GM19452 (cell line): ENCODE measurements at regions not wholly inside any gene's neighbourhood (a gene's known extent, or its start where the extent isn't known, plus 50 kb on each side); places are given as distances from the start of the nearest gene placed in this dataset.

ENCODE experiments used
- ATAC-seq: cut with Tn5 transposase; IDR thresholded peaks from one replicate; pipeline ENCODE4 v1.9.1; 2021; ENCODE audit not compliant: unreplicated experiment

DNA sequence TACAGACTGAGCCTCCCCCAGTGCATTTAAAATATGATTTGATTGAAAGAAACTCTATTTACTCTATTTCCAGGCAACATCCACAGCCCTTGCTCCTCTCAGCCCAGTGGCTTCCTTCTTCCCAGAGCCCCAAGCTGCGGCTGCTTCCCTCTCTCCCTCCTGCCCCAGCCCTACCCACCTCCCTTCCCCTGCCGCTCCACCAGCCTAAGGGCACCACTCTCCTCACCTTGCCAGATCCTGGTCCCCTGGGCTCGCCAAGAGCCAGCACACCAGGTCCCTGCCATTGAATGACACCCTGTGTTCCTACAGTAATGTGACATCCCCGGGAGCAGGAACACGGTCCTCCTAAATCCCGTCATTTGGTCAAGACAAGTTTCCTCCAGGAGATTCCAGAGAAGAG, 236.0 kb downstream of the RBFOX3 start:
- no peak for ATAC-seq

DNA sequence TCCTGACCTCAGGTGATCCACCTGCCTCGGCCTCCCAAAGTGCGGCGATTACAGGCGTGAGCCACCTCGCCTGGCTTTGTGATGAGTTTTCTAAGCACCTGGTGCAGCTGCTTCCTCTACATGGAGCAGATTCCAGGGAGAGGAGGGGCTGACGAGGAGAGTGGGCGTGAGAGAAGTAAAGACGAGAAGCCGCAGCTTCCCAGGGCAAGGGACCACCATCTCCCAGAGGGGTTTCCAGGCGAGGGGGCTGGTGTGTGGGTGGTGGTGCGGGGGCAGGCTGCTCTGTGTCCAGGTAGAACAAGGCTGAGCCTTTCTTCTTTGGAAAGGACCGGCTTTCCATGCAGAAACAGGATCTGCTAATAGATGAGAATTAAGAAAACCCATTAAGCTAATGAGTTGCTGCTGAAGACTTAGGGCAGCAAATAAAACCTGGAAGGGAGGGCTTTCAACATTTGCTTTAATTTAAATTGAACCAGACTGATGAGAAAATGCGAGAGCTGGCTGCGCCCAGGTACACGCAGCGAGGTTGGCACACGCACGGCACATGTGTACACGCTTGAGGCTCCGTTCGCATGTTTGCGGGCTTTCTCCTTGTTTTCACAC, 236.7 kb downstream of the RBFOX3 start:
- ATAC-seq = no peak

DNA sequence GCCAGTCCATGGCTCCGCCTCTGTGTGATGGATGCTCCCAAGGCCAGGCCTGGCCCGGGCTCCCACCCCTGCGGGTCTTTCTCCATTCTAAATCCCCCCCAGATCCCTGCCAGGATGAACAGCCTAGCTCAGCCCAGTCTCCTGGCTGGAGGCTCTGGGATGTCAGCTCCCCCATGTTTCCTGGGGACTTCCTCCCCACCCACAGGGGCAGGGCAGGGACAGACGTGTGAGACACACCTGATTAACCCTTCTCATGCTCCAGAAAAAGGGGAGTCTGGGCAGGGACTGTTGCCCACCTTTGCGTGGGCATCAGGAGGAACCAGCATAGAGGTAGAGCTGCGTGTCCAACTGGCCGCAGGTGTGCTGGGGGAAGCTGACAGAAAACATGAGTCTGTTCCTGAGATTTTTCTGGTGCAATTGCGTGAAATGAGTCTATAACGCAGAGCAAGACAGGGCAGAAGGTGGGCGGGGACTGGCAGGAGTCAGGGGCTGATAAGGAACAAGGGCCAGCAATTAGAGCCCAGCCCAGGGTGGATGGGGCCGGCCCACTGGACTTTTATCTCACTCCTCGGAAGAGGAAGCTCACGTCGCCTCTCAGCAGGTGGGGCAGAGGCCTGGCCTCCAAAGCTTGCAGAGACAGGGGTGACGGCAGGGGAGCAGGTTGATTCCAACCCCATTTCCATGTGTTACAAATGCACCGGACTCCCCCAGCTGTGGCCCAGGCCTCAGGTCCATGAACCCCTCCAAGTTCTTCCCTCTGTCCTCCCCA, 238.2 kb downstream of the RBFOX3 start:
- ATAC-seq = no peak

DNA sequence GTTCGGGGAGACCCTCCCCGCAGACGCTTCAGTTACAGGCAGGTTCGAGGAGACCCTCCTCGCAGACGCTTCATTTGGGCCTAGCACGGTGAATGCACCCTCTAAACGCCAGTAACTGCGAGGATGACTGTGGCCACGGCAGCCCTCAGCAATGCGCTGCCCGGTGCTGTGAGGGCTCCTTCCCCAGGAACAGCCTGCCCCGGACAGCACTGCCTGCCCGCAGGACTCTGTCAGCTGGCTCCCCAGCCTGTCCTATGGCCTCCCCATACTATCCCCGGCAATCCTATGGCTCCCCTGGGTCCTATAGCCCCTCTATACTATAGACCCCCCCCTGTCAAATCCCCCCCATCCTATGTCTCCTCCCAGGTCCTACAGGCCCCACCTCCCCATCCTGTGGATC, 238.9 kb downstream of the RBFOX3 start:
- no peak for ATAC-seq

DNA sequence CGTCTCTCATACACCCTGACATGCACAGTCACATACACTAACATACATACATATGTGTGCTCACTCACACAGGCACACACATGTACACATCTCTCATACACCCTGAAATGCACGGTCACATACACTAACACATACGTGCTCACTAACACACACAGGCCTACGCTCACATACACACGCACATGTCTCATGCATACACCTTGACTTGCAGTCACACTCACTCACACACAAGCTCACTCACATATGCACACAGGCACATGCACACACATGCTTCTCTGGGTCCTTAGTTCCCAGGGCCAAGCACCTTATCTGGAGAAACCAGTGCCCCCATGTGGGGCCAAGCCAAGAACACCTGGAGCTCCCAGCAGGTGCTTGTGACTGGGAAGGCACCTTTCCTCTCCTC, 240.3 kb downstream of the RBFOX3 start:
- ATAC-seq = no peak

DNA sequence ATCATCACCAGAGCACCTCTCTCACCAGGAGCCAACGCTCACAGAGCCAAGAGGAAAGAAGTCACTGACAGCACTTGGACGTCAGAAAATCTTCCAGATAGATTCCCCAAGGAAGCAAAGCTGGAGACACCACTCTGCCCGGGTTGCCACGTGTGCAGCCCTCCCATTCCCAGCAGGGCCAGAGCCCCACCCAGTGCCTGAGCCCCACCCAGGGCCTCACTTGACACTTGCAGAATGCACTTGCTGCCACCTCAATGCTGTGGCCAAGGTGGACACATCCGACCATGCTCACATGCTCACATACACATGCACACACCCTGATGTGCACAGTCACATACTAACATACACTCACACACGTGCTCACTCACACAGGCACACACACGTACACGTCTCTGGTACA, 240.7 kb downstream of the RBFOX3 start:
- ATAC-seq = no peak

DNA sequence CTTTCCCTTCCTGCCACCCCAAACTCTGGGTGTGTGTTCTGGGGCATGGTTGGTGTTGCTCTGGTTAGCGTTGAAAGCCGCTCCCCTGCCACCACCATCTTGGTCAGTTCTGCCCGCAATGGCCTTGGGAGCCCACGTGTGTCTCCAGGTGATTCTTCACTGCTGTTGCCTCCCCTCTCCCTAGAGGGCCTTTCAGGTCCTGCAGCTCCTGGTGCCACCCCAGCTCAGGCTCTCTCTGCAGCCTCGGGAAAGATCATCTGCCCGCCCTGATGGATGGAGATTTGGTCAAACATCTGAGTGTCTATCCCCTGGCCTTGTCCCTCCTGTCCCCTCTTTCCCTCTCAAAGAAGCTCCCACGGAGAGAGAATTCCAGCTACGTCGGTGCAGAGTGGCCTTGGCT, 241.3 kb downstream of the RBFOX3 start:
- no peak for ATAC-seq

DNA sequence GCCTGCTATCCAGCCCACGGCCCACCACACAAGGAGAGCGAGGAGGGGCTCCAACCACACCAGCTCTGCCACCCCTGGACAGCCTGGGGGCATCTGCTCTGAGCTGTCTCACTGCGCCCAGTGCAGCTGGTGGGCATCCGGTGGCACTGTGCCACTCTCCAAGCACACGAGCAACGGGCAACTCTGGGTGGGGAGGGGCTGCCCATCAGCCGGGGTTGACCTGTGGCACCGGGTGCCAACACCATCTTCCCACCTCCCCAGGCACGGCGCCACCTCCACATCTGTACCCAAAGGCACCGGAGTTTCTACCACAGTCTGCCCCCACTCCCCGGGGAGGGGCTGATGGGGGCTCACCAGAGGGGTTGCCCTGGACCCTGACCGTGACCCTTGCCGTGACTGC, 241.8 kb downstream of the RBFOX3 start:
- ATAC-seq = no peak

DNA sequence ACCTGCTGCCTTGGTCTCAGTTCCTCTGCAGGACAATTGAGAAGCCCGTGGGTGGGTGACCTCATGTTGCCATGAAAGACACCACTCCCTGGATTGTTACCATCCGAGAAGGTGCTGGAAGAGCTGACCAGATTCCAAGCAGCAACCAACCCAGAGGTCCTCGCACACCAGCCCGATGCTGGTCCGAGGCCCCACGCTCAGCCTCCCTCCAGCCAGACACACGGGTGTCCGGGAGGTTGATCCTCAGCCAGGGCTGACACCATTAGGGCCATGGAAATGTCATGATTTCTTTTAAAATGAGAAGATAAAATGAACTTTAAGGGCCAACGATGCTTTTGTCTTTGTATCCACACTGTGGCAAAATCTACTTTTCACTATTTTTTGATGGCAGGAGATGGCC, 242.3 kb downstream of the RBFOX3 start:
- ATAC-seq = no peak

DNA sequence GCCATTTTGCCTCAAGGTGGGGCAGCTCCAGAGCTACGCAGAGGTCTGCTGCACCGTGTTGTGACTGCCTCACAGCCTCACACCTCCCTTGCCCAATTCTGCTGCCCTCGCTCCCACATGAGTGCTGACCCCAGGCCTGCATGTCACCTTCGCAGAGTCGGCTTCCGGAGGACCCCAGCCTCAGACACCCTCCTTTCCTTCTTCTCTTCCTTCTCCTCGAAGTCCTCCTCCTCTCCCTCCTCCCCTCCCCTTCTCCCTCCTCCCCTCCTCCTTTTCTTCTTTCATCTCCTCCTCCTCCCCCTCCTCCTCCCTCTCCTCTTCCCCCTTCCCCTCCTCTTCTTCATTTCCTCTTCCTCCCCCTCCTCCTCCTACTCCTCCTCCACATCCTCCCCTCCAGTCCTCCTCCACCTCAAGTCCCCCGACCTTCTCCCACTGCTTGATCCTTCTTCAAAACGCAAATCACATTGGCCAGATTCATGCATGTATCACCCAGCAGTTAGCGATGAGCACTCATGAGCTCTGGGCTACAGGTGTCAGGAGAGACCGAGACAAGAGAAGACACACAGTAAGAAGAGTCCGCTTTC, 243.8 kb downstream of the RBFOX3 start:
- ATAC-seq = no peak

DNA sequence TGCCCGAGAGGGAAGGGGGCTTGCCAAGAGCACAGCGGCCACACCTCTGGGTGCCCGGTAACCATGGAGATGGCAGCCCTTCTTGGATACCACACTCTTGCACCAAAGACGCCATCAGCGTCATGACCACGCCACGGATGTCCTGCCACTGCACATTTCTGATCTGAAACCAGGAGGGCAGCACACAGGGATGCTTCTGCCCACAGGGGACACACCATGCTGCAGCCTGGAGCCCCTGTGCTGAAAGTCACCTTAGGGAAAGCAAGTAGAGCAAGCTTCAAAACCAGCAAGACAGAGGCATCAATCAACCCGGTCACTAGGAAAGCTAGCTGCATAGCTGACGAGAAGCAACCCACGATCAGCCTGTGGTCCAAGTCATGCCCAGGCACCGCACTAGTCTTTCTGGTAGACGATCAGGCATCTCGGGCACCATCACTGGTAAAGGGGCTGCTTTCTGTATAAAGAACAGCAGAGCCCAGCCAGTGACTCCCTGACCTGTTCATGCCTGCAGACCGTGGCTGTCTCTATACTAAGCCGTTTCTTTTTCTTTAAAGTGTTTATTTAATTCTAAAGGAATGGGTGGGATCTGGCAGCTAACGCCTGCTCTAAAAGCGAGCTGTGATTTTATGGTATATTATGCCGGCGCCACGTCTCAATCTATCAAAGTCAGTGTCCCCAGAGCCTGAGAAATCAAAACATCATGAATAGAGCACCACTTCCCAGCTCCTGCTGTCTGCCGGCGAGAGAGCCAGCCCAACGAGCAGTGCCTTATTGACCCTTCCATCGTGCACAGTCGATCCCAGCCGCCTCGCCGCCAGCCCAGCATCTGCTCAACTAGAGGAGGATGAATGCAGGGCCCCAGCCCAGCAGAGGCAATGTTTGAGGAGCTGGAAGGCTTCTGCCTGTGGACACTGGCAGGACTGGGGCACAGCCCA, 244.7 kb downstream of the RBFOX3 start:
- ATAC-seq = no peak

DNA sequence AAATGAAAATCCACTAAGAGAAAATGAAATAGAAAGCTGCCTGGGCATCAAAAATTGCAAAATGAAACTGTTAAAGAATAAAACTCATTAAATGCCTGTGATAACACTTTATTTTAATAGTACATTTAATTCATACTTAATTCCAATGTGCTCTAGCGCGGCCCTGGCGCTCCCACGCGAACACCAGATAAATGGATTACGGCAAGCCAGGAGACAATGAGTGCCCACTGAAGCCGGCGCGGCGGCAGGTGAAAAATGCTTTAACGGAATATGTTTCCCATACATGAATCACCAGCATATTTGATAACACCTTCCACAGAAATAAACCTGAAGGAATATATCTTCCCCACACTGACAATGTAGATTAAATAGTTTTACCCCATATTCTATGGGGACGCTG, 245.5 kb downstream of the RBFOX3 start:
- ATAC-seq = no peak

DNA sequence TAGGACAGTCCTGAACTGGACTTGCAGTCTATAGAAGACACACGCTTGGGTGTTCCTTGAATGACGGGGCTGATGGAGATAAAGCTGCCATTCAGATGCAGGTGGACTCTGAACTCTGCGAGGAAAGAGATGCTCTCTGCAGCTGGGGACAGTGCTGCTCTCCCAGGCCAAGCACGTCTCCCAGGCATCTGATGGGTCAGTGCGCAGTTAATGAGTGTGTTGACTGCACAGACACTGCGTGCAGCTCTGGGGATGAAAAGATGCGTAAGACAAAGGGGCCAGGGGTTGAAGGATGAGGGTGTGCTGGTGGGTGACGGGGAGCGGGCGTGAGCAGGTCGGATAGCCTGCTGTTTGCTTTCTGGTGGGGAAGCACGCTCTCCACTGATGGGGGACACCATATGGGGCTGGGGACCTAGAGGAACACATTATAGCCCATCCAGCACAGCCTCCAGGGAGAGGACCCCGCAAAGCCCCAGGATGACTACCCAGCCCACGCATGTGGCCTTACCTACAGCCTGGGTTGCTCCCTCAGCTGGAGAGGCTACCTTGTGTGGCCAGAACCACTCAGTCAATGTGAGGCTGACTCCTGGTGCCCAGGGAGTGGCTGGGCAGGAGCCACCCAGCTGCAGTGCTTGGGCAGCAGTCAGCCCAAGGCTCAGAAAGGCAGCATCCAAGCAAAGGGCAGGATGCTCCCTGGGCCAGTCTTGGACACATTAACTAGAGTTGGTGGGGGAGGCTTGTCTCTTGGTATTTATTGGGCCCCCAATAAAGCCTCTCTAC, 246.3 kb downstream of the RBFOX3 start:
- ATAC-seq = no peak

DNA sequence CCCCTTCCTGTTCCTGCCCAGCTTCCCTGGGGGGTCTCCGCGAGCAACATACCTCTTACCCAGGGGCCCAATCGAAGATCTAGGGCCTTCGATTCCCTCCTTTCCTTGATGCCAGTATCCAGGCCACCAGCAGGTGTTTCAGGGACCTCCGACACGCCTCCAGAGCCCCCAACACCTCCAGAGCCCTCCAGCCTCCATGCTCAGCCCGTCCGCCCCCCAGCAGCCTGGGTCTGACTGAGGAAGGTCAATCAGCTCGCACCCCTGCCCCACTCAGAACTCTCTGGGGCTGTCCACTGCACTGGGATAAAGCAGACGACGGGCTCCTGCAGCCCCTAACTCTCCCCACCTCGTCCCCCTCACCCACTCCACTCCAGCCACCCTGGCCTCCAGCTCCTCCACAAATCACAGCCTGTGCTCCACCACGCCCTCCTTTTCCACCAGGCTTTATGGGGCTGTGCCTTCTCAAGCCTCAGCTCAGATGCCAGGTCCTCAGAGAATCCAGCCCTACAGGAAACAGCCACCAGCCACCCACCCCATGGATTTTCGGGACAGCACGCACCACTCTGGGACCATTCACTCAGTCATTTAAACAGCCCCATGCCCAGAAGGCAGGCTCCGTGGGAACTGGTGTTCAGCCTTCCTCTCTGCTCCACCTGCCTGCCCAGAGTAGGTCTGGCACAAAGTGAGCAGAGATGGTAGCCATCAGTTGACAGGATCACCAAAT, 247.1 kb downstream of the RBFOX3 start:
- no peak for ATAC-seq

DNA sequence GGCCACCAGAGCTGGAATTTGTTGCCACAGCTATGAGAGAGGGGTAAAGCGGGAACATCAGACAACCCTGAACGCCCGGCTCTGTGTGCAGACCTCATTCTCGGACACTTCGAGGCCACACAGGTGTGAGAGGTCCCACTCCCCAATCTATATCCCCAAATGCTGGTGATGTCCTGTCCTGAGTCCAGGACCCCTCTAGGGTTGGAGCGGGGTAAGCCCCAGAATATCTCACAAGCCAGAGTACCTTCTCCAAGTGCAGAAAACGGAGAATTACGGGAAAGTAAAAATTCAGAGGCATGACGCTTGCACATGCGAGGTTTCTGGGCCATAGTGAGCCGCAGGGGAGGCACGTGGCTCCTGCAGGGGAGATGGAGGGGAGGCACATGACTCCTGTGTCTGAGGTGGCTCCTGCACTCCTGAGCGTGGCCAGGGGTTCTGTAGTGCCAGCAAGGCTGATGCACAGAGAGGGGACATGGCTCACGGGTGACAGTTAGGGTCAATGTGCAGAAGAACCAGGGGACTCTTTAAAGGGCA, 248.0 kb downstream of the RBFOX3 start:
- no peak for ATAC-seq

DNA sequence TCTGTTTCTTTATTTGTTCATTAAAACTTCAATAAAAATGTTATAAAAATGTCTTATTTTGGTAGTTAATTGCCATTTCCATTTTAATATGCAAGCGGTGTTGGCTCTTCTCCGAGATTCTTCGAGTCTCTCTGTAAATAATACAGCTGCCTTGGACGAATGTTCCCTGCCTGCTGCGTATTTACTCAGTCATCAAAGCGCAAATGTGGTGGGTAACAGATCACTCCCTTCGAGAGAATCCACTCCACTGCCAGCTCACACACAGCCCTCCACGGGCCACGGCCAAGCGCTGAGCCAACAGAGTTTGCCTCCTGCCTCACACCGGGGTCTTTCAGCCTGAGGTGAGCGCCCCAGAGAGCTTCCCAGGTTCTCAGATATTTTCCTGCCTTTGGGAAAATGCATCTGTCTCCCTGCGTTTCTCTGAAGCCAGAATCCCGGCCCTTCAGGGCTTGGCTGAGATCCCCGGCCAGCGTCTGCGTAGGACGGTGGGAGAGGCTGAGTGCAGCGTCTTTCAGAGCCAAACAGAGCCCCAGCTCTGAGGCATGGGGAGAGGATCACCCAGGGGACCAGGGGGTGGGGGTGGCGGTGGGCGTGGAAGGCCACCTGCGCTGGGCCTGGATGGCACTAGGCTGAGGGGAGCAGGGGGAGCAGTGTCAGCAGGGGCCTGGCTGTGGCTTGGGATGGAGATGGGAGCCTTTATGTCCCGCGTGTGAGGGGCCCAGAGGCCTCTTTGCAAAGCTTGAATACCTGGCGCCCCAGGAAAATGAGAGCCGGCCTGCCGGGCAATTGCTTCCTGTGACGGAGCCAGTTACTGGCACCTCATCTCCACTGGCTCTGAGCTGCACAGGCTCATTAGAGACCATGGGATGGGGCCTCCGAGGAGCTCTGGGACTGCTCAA, 248.7 kb downstream of the RBFOX3 start:
- no peak for ATAC-seq

DNA sequence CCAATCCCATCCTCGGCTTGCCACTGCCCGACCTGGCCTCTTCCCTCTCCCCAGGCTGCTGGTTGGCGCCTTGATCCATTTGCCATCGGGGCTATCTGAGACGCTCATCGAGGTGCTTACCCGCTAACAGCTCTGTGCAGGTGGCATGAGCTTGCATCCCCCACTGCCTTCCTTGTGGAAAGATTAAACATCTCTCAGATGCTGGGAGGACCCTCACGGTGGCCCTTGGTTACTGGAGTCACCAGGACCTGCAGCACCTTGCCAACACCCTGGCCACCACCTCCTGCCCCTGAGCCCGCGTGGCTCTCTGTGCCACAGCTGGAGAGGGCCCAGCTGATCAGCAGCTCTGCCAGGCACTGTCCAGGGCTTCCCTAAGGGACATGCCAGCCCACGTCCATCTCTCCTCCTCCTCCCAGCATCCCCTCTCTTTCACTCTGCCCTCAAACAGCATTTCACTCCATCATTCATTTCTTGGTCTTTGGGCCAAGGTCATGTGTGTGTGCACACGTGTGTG, 249.6 kb downstream of the RBFOX3 start:
- ATAC-seq = no peak

DNA sequence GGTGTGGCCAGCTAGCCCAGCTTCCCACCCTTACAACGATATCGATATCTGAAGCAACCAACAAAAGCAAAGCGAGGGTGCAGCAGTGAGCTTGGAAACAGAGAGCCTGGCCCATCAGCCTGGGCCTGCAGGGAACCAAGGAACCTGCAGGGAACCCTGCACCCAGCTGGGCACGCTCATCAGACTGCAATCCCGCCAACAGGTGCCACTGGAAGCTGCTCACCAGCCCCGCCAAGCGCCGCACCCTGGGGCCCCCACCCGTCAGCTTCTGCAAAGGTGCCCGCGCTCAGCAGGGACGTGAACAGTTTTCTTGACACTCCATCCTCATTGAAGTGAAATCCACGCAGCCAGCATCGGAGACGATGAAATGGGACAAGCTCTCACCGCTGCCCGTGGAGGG, 250.7 kb downstream of the RBFOX3 start:
- ATAC-seq = no peak
